ENCODE measurements at regions not wholly inside any gene's neighbourhood (a gene's known extent, or its start where the extent isn't known, plus 50 kb on each side); places are given as distances from the start of the nearest gene placed in this dataset.
A peak's percentile ranks its signal among the peaks of the same experiment; 100 is the strongest.
"Not testable (repeated sequence)": the region's sequence is repeated elsewhere in the genome, so short reads cannot be mapped to it uniquely, and the experiment has no call there.

- no peak for FAIRE-seq
Measured at GRCh38 chr6:112522587-112522986, 175.5 kb downstream of the RFPL4B start.

GRCh38 chr6:112524071-112524470, 176.9 kb downstream of the RFPL4B start:
- FAIRE-seq: no peak

- no peak for FAIRE-seq
Measured at GRCh38 chr6:112525749-112526148, 178.6 kb downstream of the RFPL4B start.

- no peak for FAIRE-seq
Measured at GRCh38 chr6:112526594-112526993, 179.5 kb downstream of the RFPL4B start.

DNA sequence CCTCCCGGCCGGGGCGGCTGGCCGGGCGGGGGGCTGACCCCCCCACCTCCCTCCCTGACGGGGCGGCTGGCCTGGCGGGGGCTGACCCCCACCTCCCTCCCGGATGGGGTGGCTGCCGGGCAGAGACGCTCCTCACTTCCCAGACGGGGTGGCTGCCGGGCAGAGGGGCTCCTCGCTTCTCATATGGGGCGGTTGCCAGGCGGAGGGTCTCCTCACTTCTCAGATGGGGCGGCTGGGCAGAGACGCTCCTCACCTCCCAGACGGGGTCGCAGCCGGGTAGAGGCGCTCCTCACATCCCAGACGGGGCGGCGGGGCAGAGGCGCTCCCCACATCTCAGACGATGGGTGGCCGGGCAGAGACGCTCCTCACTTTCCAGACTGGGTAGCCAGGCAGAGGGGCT, 181.2 kb downstream of the RFPL4B start:
- FAIRE-seq: not testable (repeated sequence)

DNA sequence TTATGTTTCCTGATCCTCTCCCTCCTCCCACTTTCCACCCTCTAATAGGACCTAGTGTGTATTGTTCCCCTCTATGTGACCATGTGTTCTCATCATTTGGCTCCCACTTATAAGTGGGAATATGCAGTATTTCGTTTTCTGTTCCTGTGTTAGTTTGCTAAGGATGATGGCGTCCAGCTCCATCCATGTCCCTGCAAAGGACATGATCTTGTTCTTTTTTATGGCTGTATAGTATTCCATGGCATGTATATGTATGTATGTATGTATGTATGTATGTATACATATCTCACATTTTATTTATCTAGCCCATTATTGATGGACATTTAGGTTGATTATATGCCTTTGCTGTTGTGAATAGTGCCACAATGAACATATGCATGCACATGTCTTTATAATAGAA, 188.7 kb downstream of the RFPL4B start:
- FAIRE-seq: no peak

GRCh38 chr6:112539355-112539754, 192.2 kb downstream of the RFPL4B start:
- no peak for FAIRE-seq

DNA sequence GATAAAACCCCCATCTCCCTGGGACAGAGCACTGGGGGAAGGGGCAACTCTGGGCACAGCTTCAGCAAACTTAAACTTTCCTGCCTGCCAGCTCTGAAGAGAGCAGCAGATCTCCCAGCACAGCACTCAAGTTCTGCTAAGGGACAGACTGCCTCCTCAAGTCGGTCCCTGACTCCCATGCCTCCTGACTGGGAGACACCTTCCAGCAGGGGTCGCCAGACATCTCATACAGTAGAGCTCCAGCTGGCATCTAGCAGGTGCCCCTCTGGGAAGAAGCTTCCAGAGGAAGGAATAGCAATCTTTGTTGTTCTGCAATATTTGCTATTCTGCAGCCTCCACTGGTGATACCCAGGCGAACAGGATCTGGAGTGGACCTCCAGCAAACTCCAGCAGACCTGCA, 194.7 kb downstream of the RFPL4B start:
- FAIRE-seq: not testable (repeated sequence)

DNA sequence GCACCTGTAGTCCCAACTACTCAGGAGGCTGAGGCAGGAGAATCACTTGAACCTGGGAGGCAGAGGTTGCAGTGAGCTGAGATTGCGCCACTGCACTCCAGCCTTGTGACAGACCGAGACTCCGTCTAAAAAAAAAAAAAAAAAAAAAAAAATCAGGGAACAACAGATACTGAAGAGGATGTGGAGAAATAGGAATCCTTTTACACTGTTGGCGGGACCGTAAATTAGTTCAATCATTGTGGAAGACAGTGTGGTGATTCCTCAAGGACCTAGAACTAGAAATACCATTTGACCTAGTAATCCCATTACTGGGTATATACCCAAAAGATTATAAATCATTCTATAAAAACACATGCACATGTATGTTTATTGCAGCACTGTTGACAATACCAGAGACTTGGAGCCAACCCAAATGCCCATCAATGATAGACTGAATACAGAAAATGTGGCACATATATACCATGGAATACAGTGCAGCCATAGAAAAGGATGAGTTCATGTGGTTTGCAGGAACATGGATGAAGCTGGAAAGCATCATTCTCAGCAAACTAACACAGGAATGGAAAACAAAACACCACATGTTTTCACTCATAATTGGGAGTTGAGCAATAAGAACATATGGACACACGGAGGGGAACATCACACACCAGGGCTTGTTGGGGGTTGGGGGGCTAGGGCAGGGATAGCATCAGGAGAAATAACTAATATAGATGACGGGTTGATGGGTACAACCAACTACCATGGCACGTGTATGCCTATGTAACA, 200.4 kb downstream of the RFPL4B start:
- FAIRE-seq: not testable (repeated sequence)

- FAIRE-seq: peak; percentile 67
Measured at GRCh38 chr6:112549749-112550148, 202.6 kb downstream of the RFPL4B start.

GRCh38 chr6:112557435-112557834, 210.3 kb downstream of the RFPL4B start:
- FAIRE-seq: no peak

DNA sequence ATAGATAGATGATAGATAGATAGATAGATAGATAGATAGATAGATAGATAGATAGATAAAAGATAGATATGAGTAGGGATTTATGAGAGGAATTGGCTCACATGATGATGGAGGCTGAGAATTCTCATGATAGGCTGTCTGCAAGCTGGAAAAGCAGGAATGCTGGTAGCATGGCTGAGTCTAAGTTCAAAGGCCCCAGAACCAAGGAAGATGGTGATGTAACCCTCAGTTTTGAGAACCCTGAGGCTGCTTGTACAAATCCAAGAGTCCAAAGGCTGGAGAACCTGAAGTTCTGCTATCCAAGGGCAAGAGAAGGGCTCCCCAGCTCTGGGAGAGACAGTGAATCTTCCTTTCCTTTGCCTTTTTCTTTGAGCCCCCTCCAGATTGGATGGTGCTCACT, 210.8 kb downstream of the RFPL4B start:
- no peak for FAIRE-seq

GRCh38 chr6:112560651-112561050, 213.5 kb downstream of the RFPL4B start:
- no peak for FAIRE-seq

DNA sequence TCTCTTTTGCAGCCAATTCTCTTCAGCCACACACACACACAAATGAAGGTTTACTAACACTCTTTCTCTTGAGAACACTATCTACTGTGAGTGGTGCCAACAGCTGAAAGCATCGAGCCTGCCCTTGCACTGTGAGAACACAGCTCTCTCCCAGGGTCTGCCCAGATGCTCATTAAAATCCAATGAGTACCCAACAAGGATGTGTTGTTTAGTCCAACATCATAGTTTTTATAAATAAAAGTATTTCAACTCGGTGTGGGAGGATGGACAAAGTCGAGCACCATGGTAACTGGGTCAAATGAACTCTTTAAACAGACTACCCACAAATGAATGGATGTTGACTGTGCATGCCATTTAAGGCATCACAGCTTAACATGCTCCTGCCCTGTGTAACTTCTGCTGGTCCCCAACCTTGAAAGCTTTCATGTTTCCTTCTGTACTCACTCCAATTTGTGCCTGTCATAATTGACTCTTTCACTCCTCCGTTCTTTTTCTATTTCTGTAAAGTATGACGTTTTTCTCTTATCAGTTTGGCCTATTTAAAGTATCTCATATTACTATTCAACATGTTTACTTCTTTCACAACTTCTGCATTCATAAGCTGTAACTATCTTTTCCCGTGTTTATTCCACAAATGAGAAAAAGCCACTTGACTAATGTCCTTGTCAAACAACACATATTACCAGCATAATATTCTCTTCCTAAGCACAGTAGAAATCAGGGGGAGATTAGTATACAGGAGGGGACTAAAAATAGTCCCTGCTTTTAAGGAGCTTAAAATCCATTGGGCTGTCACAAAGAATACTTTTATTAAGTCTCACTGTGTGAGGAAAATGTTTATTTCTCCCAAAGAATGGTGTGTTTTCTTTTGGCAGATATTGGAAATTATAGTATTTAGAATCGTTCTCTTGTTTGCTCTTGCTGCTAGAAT, 215.4 kb downstream of the RFPL4B start:
- FAIRE-seq: no peak

- no peak for FAIRE-seq
Measured at GRCh38 chr6:112563368-112563767, 216.2 kb downstream of the RFPL4B start.

DNA sequence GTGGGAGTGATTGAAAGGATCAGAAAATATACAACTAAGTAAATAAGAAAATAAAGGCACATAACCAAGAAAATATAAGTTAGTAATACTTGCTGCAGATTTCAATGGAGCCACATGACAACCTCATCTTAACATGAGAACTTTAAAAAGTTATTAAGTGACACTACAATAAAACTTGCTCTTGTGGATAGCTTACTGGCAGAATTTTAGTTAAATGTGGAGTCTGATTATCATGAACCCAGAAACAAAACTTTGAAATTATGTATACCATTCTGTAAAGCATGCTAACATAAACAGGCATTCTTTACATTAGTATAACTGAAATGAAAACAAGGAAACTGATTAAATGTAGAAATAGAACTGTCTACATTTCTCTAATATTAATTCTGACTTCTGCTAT, 220.9 kb downstream of the RFPL4B start:
- FAIRE-seq: no peak

DNA sequence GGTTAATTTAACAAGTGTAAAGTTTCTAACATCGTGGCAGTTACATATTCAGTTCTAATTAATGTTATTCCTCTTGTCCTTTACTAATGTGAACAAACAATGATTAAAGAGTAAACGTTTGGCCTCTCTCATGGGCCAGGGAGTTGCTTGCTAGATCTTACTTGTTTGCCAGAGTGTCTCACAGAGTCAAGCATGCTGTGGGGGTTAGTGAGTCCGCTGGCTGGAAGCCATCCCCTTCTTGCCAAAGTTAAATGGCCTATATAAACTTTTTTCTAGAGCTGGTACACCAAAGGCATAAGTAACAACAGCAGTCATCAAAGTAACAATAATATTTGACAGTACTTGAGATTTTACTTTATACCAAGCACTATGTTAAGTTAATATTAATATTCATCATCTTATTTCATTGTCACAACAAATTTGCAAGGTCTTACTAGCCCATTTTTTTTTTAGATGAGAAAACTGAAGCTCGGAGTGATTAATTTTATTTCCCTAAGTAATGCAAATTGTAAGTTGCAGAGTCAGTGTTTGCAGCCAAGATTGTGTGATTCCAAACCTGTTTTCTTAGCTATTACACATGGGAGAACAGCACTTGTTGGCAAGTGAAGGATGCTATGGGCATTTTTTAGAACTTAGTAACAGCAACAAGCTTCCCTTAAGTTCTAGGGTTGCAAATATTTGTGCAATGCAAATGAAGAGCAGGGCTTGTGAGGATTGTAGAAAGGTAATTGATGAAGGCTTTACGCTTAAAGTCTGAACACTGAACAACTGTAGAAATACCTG, 224.5 kb downstream of the RFPL4B start:
- no peak for FAIRE-seq

DNA sequence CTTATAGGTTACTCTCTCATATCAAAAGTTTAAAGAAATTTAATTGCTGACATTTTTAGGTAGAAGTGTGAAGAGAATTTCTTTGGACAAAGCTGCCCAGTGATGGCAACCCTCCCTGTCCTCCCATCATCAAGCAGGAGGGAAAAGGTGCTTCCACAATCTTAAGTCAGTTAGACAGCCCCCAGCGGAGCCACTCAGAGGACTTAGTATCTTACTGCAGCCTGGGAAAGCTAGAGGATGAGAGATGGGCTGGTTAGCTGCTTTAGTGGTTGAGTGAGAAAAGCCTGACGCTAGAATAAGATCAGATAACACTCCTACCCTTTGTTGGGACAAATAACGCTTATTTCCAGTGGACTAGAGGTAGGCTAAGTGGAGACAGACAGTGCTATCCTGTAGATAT, 227.1 kb downstream of the RFPL4B start:
- FAIRE-seq: no peak

DNA sequence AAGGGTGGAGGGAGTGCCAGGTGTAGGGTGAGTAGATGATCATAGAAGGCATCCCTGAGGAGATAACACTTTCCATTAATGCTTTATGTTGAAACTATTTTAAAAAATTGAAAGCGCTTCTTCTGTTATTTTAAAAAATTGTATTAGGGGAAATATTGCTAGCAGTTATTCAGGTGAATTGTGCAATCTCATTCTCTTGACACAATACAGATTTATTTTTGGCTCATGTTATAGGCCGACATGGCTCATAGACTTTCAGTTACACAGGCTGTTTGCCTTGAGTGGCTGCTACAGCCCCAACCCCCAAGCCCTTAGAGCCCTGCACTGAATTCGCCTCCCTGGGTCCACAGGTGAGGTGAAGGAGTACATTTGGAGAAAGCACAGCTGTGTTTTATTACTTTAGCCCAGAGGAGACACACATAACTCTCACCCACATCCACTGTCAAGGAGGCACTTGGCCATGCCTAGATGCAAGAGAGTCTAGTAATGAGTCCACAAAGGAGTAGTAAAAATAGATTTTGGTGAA, 228.2 kb downstream of the RFPL4B start:
- FAIRE-seq: no peak

DNA sequence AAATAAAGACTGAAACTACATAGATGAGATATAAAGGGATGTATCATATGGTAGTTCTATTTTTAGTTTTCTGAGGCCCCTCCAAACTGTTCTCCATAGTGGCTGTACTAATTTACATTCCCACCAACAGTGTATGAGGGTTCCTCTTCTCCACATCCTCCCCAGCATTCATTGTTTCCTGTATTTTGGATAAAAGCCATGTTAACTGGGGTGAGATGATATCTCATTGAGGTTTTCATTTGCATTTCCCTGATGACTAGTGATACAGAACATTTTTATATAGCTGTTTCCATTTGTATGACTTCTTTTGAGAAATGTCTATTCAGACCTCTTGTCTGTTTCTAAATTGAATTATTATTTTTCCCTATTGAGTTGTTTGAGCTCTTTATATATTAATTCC, 229.3 kb downstream of the RFPL4B start:
- no peak for FAIRE-seq

DNA sequence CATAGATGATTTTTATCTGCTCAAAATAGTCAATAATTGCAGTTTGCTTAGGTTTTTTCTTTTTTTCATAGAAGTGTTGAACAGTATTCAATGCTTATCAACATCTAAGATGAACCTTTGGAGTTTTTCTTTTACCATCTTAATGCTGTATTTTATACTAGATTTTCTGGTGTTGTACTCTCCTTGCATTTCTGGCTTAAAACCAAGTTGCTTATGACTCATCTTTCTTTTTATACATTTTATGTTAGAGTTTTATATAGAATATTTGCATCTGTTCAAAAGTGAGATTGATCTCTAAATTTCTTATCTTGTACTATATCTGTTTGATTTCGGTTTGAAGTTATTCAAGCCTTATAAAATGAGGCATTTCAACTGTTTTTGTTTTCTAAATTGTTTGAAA, 232.5 kb downstream of the RFPL4B start:
- FAIRE-seq: no peak

GRCh38 chr6:112581015-112581414, 233.9 kb downstream of the RFPL4B start:
- no peak for FAIRE-seq

DNA sequence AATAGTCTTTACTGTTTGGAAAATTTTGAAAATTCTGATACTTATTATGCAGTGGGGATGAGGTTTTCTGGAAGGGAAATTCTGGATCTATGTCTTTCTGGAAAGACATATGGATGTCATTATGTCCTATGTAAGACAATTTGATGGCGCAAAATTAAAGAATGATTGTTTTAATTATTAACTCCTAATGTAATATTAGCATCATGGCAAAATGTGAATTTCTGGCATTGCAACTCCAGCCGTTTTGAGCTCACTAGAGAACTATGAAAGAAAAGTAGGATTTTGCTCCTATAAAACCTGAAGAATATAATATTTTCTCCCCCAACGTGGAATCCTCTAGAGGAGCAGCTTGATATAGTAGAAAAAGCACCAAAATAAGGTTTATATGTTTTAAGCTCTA, 243.2 kb downstream of the RFPL4B start:
- FAIRE-seq: no peak

All from G401.6 (cell line).